GM21576 (cell line): ENCODE measurements at regions not wholly inside any gene's neighbourhood (a gene's known extent, or its start where the extent isn't known, plus 50 kb on each side); places are given as distances from the start of the nearest gene placed in this dataset.
"Not testable (repeated sequence)": the region's sequence is repeated elsewhere in the genome, so short reads cannot be mapped to it uniquely, and the experiment has no call there.

ENCODE experiments used
- ATAC-seq: cut with Tn5 transposase; IDR thresholded peaks from one replicate; pipeline ENCODE4 v1.9.1; 2021; ENCODE audit warnings: mild to moderate bottlenecking, moderate library complexity; ENCODE audit not compliant: unreplicated experiment

DNA sequence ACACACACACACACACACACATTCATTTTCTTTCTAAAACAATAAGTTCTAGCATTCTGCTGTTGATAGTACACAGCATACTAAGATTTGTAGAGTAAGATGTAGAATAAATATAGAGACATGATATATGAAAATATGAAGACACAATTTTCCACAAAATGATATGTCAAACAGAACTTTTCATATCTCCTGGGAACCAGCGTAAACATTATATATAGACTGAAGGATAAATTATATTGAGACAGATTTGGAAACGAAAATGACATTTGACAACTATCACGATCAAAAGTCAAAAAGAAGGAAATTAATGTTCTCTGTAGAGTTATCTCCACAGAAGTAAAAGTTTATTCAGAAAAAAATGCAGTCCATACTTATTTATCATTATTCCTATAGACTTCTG is 1605.7 kb upstream of the SLC10A2 start:
- no peak for ATAC-seq

DNA sequence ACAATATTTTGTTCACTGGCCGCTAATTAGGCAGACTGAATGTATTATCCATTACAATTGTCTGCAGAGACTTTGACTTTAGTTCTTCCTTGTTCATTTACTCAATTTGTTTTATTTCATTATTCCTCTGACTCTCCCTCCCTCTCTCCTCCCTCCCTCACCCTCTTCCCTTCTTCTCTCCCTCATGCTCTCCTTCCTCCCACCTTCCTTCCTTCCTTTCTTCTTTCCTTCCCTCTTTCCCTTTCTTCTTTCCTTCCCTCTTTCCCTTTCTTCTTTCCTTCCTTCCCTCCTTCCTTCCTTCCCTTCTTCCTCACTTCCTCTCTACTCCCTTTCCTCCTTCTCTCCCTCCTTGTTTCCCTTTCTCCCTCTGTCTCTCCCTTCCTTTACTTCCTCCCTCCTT is 1591.0 kb upstream of the SLC10A2 start:
- ATAC-seq = no peak

DNA sequence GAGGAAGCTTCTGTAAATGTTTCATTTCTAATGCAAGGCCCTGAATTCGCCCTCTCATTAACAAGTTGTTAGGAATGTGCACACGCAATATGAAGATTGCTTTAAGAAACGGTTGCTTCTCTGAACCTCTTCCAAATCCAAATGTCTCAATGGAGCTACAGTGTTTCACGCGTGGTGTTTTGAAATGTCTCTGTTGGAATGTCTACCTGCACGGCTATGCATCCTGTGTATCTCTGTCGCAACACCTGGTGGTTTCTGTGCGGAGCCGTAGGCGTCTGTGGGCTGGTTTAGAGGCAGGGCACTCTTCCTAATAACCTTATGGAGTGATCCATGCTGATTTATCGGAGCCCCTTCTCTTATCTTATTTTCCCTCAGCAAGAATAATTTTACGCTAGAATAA is 1584.2 kb upstream of the SLC10A2 start:
- no peak for ATAC-seq

DNA sequence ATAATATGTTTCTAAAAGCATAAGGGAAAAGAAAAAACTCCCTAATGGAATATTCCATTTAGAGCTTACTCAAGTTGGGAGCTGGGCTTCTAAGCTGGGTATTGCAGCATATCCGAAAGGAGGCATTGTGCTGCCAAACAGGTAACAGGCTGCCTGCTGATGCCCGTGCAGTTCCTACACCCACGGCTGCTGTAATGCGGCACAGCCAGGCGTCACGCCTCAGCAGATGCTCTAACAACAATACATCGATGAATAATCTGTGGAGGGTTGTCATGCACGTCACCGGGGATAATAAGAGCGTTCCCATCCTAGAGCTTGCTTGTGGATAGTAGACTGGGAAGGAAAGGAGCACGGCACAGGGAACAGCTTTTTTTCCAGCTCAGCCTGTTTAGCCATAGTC is 1582.1 kb upstream of the SLC10A2 start:
- ATAC-seq = no peak

DNA sequence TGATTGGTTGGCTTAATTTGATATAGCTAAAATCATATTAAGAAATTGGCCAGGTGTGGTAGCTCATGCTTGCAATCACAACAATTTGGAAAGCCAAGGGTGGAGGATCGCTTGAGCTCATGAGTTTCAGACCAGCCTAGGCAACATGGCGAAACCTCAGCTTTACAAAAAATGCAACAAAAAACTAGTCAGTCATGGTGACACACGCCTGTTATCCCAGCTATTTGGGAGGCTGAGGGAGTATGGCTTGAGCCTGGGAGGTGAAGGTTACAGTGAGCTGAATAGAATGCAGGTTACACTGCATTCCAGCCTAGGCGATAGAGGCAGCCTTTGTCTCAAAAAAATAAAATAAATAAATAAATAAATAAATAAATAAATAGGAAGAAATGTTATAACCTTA is 1579.6 kb upstream of the SLC10A2 start:
- no peak for ATAC-seq

GRCh38 chr13:104641309-104641708 is 1575.1 kb upstream of the SLC10A2 start:
- no peak for ATAC-seq

DNA sequence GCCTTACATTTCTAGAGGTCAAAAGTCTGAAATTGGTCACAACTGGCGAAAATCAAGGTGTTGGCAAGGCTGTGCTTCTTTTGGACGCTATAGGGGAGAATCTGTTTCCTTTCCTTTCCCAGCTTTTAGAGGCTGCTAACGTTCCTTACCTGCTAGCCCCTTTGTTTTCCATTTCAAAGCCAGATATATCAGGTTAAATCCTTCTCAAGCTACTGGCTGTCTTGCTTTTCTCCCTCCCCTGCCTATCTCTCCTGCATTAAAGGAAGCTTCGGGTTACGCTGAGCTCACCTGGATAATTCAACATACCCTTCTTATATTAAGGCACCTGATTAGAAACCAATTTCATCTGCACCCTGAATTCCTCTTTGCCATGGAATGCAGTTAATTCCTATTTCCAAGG is 1569.7 kb upstream of the SLC10A2 start:
- no peak for ATAC-seq

DNA sequence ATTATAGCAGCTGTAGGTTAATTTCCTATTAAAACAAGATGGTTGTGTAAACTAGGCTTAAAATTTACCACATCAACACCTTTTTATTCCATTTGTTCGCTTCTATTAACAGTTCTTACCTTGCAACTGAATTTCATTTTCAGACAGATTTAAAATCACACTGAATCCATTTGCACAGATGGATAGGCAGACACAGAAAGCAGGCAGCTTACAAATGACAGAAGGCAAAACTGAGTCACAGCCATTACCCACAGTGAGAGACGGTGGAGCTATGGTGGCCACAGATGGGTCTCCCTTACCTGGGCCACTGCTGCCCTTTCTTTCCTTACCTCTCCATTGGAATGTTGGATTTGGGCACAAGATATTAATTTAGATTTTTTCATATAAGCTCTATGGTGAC is 1567.8 kb upstream of the SLC10A2 start:
- ATAC-seq = no peak

DNA sequence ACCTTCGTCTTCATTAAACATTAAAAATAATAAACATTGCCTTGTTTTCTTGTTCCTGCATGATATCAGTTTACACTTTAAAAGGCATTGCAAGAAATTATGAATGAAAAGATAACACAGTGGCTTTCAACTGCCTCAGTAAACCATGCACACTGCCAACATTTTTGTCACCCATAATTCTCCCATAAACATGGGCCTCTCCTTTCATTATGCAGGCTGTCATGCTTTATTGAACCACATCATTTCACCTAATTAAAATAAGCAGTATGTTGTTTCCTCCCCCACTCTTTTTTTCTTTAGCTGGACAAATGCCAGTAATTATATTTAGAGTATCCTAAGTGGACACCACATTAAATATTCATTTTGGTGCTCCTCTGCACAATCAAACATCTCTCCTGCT is 1566.5 kb upstream of the SLC10A2 start:
- no peak for ATAC-seq

GRCh38 chr13:104625201-104625600 is 1559.0 kb upstream of the SLC10A2 start:
- no peak for ATAC-seq

DNA sequence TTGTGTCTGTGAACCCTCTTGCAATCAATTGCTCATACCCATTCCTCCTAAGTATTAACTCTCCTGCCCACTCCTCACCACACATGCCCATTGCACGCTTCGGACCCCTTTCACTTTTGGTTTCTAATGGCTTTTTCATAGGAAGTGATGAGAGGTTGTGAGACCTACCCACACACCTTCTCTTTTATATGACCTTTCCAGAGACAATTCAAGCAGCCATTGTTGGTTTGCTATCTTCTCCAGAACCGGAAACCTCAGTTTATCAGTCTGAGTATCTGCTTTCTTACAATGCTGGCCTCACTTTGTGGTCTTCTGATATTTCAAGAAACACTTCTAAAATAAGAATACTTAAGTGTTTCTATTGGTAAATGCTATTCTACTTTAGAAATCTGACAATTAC is 1550.8 kb upstream of the SLC10A2 start:
- no peak for ATAC-seq

GRCh38 chr13:104614361-104615145 is 1548.3 kb upstream of the SLC10A2 start:
- ATAC-seq = no peak

DNA sequence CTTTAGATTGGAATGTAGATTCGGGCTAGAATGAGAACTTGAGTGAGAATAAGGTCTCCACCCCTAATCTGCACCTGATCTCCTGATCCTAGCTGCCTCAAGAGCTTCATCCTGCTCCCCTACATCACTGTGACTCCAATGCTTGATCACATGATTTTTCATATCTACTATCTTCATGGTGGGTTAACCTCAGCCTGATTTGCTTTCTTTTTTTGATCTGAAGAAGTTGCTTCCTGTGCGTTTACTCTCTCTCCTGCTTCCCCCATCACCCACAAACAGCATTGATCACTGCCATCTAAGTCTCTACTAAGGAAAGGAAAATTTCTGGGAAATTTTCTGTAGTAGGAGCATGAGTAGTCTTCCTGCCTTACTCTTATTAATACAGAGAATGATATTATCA is 1542.1 kb upstream of the SLC10A2 start:
- no peak for ATAC-seq

GRCh38 chr13:104605435-104605834 is 1539.2 kb upstream of the SLC10A2 start:
- ATAC-seq = not testable (repeated sequence)

- ATAC-seq = no peak
Measured at GRCh38 chr13:104597546-104598180, 1531.4 kb upstream of the SLC10A2 start.

DNA sequence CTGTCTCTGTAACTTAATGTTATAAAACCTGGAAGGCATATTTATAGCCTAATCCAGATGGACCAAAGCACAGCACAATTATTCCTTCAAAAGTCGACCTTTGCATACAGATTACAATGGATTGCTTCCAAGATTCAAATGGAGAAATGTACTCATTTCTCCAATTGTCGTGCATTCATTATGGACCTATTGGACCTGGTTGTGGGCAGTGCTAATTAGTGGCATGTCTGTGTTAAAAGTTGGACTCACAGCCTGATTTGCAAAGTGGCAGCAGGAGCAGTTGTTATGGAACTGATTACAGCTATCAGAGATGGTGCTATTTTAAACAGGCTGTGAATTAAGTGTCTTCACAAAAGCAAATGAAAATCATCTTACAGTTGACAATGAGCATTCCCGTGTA is 1529.3 kb upstream of the SLC10A2 start:
- ATAC-seq = no peak

GRCh38 chr13:104594806-104595205 is 1528.6 kb upstream of the SLC10A2 start:
- no peak for ATAC-seq

DNA sequence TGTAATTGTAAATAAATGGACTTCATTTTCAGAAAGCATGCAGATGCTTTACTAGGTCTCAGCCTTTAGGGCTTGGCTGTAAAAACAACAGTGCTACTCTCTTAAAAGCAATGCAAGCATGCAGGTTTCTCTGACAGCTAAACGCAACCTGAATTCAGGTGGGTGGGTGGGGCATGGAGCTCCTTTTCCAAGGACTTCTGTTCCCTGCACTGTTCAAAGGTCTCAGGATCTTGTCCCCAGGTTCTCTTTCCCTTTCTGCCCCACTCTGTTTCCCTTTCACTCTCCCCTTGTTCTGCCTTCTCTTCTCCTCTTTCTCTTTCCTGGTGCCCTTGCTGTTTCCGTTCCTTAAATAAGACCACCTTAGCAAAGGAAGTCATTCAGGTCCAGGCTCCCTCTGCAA is 1527.5 kb upstream of the SLC10A2 start:
- no peak for ATAC-seq

DNA sequence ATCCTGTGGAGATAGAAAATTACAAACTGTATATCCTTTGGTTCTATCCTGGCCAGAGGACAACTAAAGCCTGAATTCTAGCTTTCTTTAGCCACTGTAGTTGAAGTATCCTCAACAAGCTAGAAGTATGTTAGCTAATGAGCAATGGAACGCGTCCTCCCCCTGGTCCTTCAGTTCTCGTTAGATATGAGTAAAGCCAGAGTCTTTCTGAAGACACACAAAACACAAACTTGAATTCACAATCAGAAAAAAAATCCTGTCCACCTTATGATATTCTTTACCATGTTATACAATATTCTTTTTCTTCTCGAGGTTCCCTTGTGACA is 1527.0 kb upstream of the SLC10A2 start:
- no peak for ATAC-seq

DNA sequence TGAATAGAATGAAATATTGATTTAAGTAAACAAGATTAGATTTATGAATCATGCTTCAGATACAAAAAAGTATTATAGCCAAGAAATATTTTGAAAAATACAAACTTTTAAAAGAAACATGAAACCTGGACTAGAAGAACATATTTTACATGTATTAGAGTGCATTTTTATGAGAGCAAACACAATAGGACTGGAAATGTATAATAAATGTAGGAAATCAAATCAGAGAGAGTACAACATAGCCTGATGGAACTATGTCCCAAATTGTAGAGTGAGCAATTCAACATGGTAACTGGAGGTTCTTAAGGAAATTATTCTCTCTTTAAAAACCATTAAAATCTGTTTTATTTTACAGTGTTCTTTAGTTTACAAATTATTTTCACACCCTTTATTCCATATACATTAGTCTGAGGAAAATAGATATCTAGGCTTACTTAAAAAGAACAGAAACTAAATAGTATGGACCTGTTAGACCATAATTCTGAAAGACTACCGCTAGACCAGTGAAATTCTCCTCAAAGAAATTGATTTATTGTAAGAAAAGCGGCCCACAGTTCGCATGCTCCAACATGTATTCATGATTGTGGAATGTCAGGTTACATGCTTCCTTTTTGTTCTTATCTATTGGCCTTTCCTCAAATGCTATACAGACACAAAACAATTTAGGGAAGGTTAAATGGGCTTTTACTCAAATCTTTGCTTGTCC is 1526.5 kb upstream of the SLC10A2 start:
- no peak for ATAC-seq

DNA sequence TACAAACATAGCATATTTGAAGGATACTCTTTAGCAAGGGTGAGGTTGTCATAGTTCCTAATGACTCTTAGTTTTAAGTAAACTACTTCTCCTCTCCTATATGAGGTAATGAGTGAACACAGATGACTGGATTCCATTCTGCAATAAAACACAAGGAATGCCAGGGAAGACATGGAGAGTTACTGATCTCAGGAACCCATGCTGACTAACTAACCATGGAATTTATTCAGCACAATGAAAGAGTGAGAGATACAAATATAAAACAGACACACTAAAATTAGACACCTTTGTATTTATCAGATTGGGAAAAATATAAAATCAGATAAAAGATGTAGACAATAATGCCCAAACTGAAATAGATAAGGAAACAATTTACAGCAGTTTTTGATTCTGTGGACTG is 1525.9 kb upstream of the SLC10A2 start:
- ATAC-seq = no peak

DNA sequence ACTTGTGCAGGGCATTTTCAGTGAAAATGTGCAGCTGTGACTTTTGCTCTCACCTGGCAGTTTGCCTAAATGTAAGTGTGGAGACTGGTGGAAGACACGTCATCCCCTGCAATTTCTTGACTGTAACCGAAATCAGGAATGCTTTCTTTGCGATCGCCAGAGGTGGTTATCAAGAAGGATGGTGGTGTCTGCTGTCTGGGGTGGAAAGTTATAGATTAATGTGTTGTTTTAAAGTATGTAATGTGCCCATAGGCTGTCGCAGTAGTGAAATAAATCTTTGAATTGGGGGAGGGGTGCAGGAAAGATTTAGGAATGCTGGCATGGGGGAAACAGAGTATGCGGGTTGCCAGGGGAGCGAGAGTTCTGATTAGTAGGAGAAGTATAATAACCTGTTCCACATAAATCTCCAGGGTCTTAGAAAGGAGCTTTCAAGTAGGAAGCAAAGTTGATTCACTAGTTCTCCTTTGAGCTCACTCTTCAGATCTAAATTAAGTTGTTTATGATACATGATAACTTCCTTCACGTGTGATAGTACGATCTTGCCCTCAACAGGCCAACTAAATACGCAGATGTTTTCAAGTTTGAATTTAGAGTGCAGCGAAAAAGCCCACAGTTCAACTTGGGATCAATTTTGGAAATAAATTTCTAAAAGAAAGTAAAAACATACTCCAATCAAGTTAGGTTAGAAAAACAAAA is 1520.0 kb upstream of the SLC10A2 start:
- no peak for ATAC-seq
